COLO668 (cell line): ENCODE measurements at regions not wholly inside any gene's neighbourhood (a gene's known extent, or its start where the extent isn't known, plus 50 kb on each side); places are given as distances from the start of the nearest gene placed in this dataset.
A peak's percentile ranks its signal among the peaks of the same experiment; 100 is the strongest.

Experiments used
- DNase-seq: peaks from one replicate; lab custom pipeline; 2025; ENCODE audit not compliant: unreplicated experiment; lab: John Stamatoyannopoulos, UW

- no peak for DNase-seq
These were observed 501.6 kb downstream of the MAT2B start for GRCh38 chr5:164007064-164007463.

GRCh38 chr5:164009621-164010020, 504.2 kb downstream of the MAT2B start:
- DNase-seq = no peak

- no peak for DNase-seq
These were observed 505.5 kb downstream of the MAT2B start for GRCh38 chr5:164010900-164011299.

- no peak for DNase-seq
These were observed 507.0 kb downstream of the MAT2B start for GRCh38 chr5:164012371-164012770.

GRCh38 chr5:164013077-164013670, 507.8 kb downstream of the MAT2B start:
- peak; percentile 9 for DNase-seq

GRCh38 chr5:164020116-164020515, 514.7 kb downstream of the MAT2B start:
- no peak for DNase-seq

- no peak for DNase-seq
These were observed 522.3 kb downstream of the MAT2B start for GRCh38 chr5:164027738-164028137.

- DNase-seq = no peak
These were observed 532.8 kb downstream of the MAT2B start for GRCh38 chr5:164038128-164038783.

GRCh38 chr5:164041105-164041504, 535.7 kb downstream of the MAT2B start:
- DNase-seq = no peak

- no peak for DNase-seq
These were observed 543.0 kb downstream of the MAT2B start for GRCh38 chr5:164048359-164048926.

- no peak for DNase-seq
These were observed 546.3 kb downstream of the MAT2B start for GRCh38 chr5:164051745-164052144.

GRCh38 chr5:164052536-164053093, 547.2 kb downstream of the MAT2B start:
- no peak for DNase-seq

GRCh38 chr5:164053123-164053522, 547.7 kb downstream of the MAT2B start:
- no peak for DNase-seq

GRCh38 chr5:164054461-164054860, 549.0 kb downstream of the MAT2B start:
- DNase-seq = no peak

- no peak for DNase-seq
These were observed 551.7 kb downstream of the MAT2B start for GRCh38 chr5:164057121-164057520.

- DNase-seq = no peak
These were observed 553.2 kb downstream of the MAT2B start for GRCh38 chr5:164058621-164059020.

GRCh38 chr5:164059471-164059870, 554.1 kb downstream of the MAT2B start:
- DNase-seq = no peak

- no peak for DNase-seq
These were observed 555.5 kb downstream of the MAT2B start for GRCh38 chr5:164060786-164061355.

GRCh38 chr5:164062304-164062703, 556.9 kb downstream of the MAT2B start:
- no peak for DNase-seq

GRCh38 chr5:164065266-164065665, 559.8 kb downstream of the MAT2B start:
- no peak for DNase-seq

- DNase-seq = no peak
These were observed 566.3 kb downstream of the MAT2B start for GRCh38 chr5:164071671-164072070.

- DNase-seq = no peak
These were observed 567.7 kb downstream of the MAT2B start for GRCh38 chr5:164073081-164073480.
